GF-D8 (cell line): ENCODE measurements at regions not wholly inside any gene's neighbourhood (a gene's known extent, or its start where the extent isn't known, plus 50 kb on each side); places are given as distances from the start of the nearest gene placed in this dataset.
"Not testable (repeated sequence)": the region's sequence is repeated elsewhere in the genome, so short reads cannot be mapped to it uniquely, and the experiment has no call there.

Experiments
- DNase-seq: peaks from one replicate; lab custom pipeline; 2025; lab: John Stamatoyannopoulos, UW

GRCh38 chr6:80508885-80509630, 402.6 kb downstream of the BCKDHB start:
- DNase-seq = no peak

- DNase-seq = no peak
Measured at GRCh38 chr6:80504882-80505281, 398.4 kb downstream of the BCKDHB start.

GRCh38 chr6:80503660-80504059, 397.2 kb downstream of the BCKDHB start:
- no peak for DNase-seq

- DNase-seq = no peak
Measured at GRCh38 chr6:80502871-80503270, 396.4 kb downstream of the BCKDHB start.

GRCh38 chr6:80501636-80502035, 395.2 kb downstream of the BCKDHB start:
- no peak for DNase-seq

- DNase-seq = not testable (repeated sequence)
Measured at GRCh38 chr6:80497696-80498486, 391.4 kb downstream of the BCKDHB start.

GRCh38 chr6:80489911-80490635, 383.6 kb downstream of the BCKDHB start:
- no peak for DNase-seq

GRCh38 chr6:80488190-80488589, 381.7 kb downstream of the BCKDHB start:
- DNase-seq = no peak

GRCh38 chr6:80485494-80485893, 379.0 kb downstream of the BCKDHB start:
- DNase-seq = not testable (repeated sequence)

GRCh38 chr6:80482056-80482455, 375.6 kb downstream of the BCKDHB start:
- no peak for DNase-seq

- no peak for DNase-seq
Measured at GRCh38 chr6:80480421-80481157, 374.1 kb downstream of the BCKDHB start.

- no peak for DNase-seq
Measured at GRCh38 chr6:80478030-80478429, 371.6 kb downstream of the BCKDHB start.

GRCh38 chr6:80477591-80477990, 371.1 kb downstream of the BCKDHB start:
- no peak for DNase-seq

- no peak for DNase-seq
Measured at GRCh38 chr6:80472271-80472670, 365.8 kb downstream of the BCKDHB start.

- DNase-seq = no peak
Measured at GRCh38 chr6:80469977-80470376, 363.5 kb downstream of the BCKDHB start.

- DNase-seq = no peak
Measured at GRCh38 chr6:80468398-80468797, 361.9 kb downstream of the BCKDHB start.

GRCh38 chr6:80467408-80467807, 360.9 kb downstream of the BCKDHB start:
- no peak for DNase-seq

GRCh38 chr6:80466981-80467380, 360.5 kb downstream of the BCKDHB start:
- DNase-seq = no peak

GRCh38 chr6:80465513-80465912, 359.0 kb downstream of the BCKDHB start:
- DNase-seq = no peak

GRCh38 chr6:80464901-80465300, 358.4 kb downstream of the BCKDHB start:
- DNase-seq = no peak

GRCh38 chr6:80463197-80463596, 356.7 kb downstream of the BCKDHB start:
- DNase-seq = no peak

- no peak for DNase-seq
Measured at GRCh38 chr6:80460257-80460865, 353.9 kb downstream of the BCKDHB start.
